Loucy (cell line): ENCODE measurements at regions not wholly inside any gene's neighbourhood (a gene's known extent, or its start where the extent isn't known, plus 50 kb on each side); places are given as distances from the start of the nearest gene placed in this dataset.

Experiments used
- H2AFZ ChIP-seq: fragments of 200-600 bp; sonication (generic); 2 replicates; pipeline ENCODE4 v1.6.0; 2016; ENCODE audit warnings: antibody characterized with exemption, mild to moderate bottlenecking, low read length, moderate library complexity
- H3F3A ChIP-seq: fragments of 200-600 bp; 2 replicates; pipeline ENCODE4 v1.6.0; 2016; ENCODE audit warnings: antibody characterized with exemption, low read depth, mild to moderate bottlenecking
- H3K27me3 ChIP-seq: fragments of 200-600 bp; sonication (generic); 2 replicates; pipeline ENCODE4 v1.6.1; 2014; ENCODE audit warnings: low read length, mild to moderate bottlenecking; ENCODE audit not compliant: insufficient read depth, poor library complexity, severe bottlenecking
- H3K36me3 ChIP-seq: fragments of 200-600 bp; sonication (generic); 2 replicates; pipeline ENCODE4 v1.6.1; 2016; ENCODE audit warnings: low read length; ENCODE audit not compliant: insufficient read depth
- H3K4me1 ChIP-seq: fragments of 200-600 bp; sonication (generic); 2 replicates; pipeline ENCODE4 v1.5.1; 2014; ENCODE audit warnings: low read length, mild to moderate bottlenecking; ENCODE audit not compliant: insufficient read depth, poor library complexity, severe bottlenecking
- H3K4me2 ChIP-seq: fragments of 200-600 bp; sonication (generic); 2 replicates; pipeline ENCODE4 v1.6.0; 2014; ENCODE audit warnings: antibody characterized with exemption, low read length, low read depth, mild to moderate bottlenecking; ENCODE audit not compliant: poor library complexity, severe bottlenecking
- H3K4me3 ChIP-seq: fragments of 200-600 bp; sonication (generic); 2 replicates; pipeline ENCODE4 v1.5.1; 2014; ENCODE audit warnings: low read length, mild to moderate bottlenecking, mixed read lengths; ENCODE audit not compliant: poor library complexity, severe bottlenecking
- H3K79me2 ChIP-seq: fragments of 200-600 bp; sonication (generic); 2 replicates; pipeline ENCODE4 v1.6.1; 2014; ENCODE audit warnings: low read length; ENCODE audit not compliant: insufficient read depth
- H3K9ac ChIP-seq: fragments of 200-600 bp; sonication (generic); 2 replicates; pipeline ENCODE4 v1.6.0; 2014; ENCODE audit warnings: mild to moderate bottlenecking, low read depth, low read length, moderate library complexity; ENCODE audit not compliant: poor library complexity, severe bottlenecking
- H3K9me2 ChIP-seq: fragments of 200-600 bp; sonication (generic); replicated peaks from 2 replicates; pipeline ENCODE4 v1.6.1; 2016; ENCODE audit warnings: low read depth, low read length, mixed read lengths
- H3K9me3 ChIP-seq: fragments of 200-600 bp; sonication (generic); 2 replicates; pipeline ENCODE4 v1.6.1; 2014; ENCODE audit warnings: mild to moderate bottlenecking, antibody characterized with exemption, low read length, low read depth; ENCODE audit not compliant: insufficient read depth
- H4K20me1 ChIP-seq: fragments of 200-600 bp; sonication (generic); 2 replicates; pipeline ENCODE4 v1.6.0; 2014; ENCODE audit warnings: antibody characterized with exemption, low read length, mild to moderate bottlenecking; ENCODE audit not compliant: insufficient read depth, poor library complexity, severe bottlenecking
- EZH2phosphoT487 ChIP-seq: fragments of 200-600 bp; IDR thresholded peaks from 2 replicates; pipeline ENCODE4 v1.6.1; 2018; ENCODE audit warnings: antibody characterized with exemption, mild to moderate bottlenecking, moderate library complexity, borderline replicate concordance
- TF ChIP-seq, protein P1 (sequence below): fragments of 200-600 bp; sonication (generic); conservative IDR thresholded peaks from 2 replicates; pipeline ENCODE4 v1.5.1; 2014; ENCODE audit warnings: mild to moderate bottlenecking, antibody characterized with exemption, low read length

- Histone ChIP-seq H3K9me2 (no peaks in the 10 kb centered on the region), H3K36me3 (no peaks in the 10 kb centered on the region), H3K27me3 (no peaks in the 10 kb centered on the region), H3F3A (no peaks in the 10 kb centered on the region), H4K20me1 (no peaks in the 10 kb centered on the region), H3K9me3 (no peaks in the 10 kb centered on the region), H2AFZ (no peak overlapping the region), H3K4me2 (no peak overlapping the region), H3K9ac (no peak overlapping the region), H3K4me3 (no peak overlapping the region), H3K79me2 (no peaks in the 10 kb centered on the region), H3K4me1 (no peaks in the 10 kb centered on the region)
- TF ChIP-seq EZH2phosphoT487: no peak
- TF ChIP-seq, protein P1, sequence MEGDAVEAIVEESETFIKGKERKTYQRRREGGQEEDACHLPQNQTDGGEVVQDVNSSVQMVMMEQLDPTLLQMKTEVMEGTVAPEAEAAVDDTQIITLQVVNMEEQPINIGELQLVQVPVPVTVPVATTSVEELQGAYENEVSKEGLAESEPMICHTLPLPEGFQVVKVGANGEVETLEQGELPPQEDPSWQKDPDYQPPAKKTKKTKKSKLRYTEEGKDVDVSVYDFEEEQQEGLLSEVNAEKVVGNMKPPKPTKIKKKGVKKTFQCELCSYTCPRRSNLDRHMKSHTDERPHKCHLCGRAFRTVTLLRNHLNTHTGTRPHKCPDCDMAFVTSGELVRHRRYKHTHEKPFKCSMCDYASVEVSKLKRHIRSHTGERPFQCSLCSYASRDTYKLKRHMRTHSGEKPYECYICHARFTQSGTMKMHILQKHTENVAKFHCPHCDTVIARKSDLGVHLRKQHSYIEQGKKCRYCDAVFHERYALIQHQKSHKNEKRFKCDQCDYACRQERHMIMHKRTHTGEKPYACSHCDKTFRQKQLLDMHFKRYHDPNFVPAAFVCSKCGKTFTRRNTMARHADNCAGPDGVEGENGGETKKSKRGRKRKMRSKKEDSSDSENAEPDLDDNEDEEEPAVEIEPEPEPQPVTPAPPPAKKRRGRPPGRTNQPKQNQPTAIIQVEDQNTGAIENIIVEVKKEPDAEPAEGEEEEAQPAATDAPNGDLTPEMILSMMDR: no peak
Measured at GRCh38 chr3:116961106-116961505, 251.5 kb downstream of the TUSC7 start.

- Histone ChIP-seq H3F3A (no peaks in the 10 kb centered on the region), H3K36me3 (no peaks in the 10 kb centered on the region), H3K27me3 (no peaks in the 10 kb centered on the region), H3K4me1 (no peaks in the 10 kb centered on the region), H2AFZ (no peak overlapping the region), H3K79me2 (no peaks in the 10 kb centered on the region), H3K4me3 (no peak overlapping the region), H3K4me2 (no peak overlapping the region), H4K20me1 (no peaks in the 10 kb centered on the region), H3K9me3 (no peaks in the 10 kb centered on the region), H3K9me2 (no peaks in the 10 kb centered on the region), H3K9ac (no peak overlapping the region)
- no peak for TF ChIP-seq EZH2phosphoT487
- TF ChIP-seq, protein P1: no peak
Measured at GRCh38 chr3:116963802-116964201, 254.2 kb downstream of the TUSC7 start.

GRCh38 chr3:116966649-116967048 lies 257.1 kb downstream of the TUSC7 start:
- H3K4me3 ChIP-seq: no peak overlapping the region
- H4K20me1 ChIP-seq: no peaks in the 10 kb centered on the region
- H3K4me1 ChIP-seq: no peaks in the 10 kb centered on the region
- H3K4me2 ChIP-seq: no peak overlapping the region
- no peaks in the 10 kb centered on the region for H3K9me3 ChIP-seq
- H3K9me2 ChIP-seq: no peaks in the 10 kb centered on the region
- H3F3A ChIP-seq: no peaks in the 10 kb centered on the region
- H3K36me3 ChIP-seq: no peaks in the 10 kb centered on the region
- no peak overlapping the region for H2AFZ ChIP-seq
- TF ChIP-seq EZH2phosphoT487: no peak
- TF ChIP-seq, protein P1: no peak
- no peaks in the 10 kb centered on the region for H3K27me3 ChIP-seq
- no peak overlapping the region for H3K9ac ChIP-seq
- no peaks in the 10 kb centered on the region for H3K79me2 ChIP-seq
